HL-60/S4 (cell line): ENCODE measurements at regions not wholly inside any gene's neighbourhood (a gene's known extent, or its start where the extent isn't known, plus 50 kb on each side); places are given as distances from the start of the nearest gene placed in this dataset.

Source experiments
- in situ Hi-C: fragments of 300-500 bp; cut with MboI; formaldehyde crosslinking; loops from 2 replicates; pipeline ENCODE4 v1.14.3; 2022; ENCODE audit warnings: low sequenced_read_pairs

GRCh38 chr9:13674926-13675637 is 395.6 kb upstream of the MPDZ start:
- in situ Hi-C loops: no loop called here

- in situ Hi-C loops: no loop called here
These were observed 393.9 kb upstream of the MPDZ start for GRCh38 chr9:13673348-13673747.

GRCh38 chr9:13665418-13666066 is 386.1 kb upstream of the MPDZ start:
- in situ Hi-C loops: no loop called here

- in situ Hi-C loops: no loop called here
These were observed 381.5 kb upstream of the MPDZ start for GRCh38 chr9:13661014-13661413.

- in situ Hi-C loops: no loop called here
These were observed 372.6 kb upstream of the MPDZ start for GRCh38 chr9:13651969-13652663.

GRCh38 chr9:13651526-13651925 is 372.0 kb upstream of the MPDZ start:
- in situ Hi-C loops: no loop called here

- in situ Hi-C loops: no loop called here
These were observed 369.2 kb upstream of the MPDZ start for GRCh38 chr9:13648676-13649075.

- in situ Hi-C loops: no loop called here
These were observed 368.6 kb upstream of the MPDZ start for GRCh38 chr9:13648068-13648467.

- in situ Hi-C loops: no loop called here
These were observed 367.1 kb upstream of the MPDZ start for GRCh38 chr9:13646500-13647021.

GRCh38 chr9:13645557-13645956 is 366.1 kb upstream of the MPDZ start:
- in situ Hi-C loops: no loop called here

- in situ Hi-C loops: no loop called here
These were observed 365.2 kb upstream of the MPDZ start for GRCh38 chr9:13644675-13645074.

- in situ Hi-C loops: no loop called here
These were observed 363.2 kb upstream of the MPDZ start for GRCh38 chr9:13642646-13643045.

GRCh38 chr9:13629067-13629466 is 349.6 kb upstream of the MPDZ start:
- in situ Hi-C loops: no loop called here

- in situ Hi-C loops: no loop called here
These were observed 349.0 kb upstream of the MPDZ start for GRCh38 chr9:13628526-13628925.

GRCh38 chr9:13627502-13627901 is 348.0 kb upstream of the MPDZ start:
- in situ Hi-C loops: no loop called here

- in situ Hi-C loops: no loop called here
These were observed 347.6 kb upstream of the MPDZ start for GRCh38 chr9:13627071-13627470.

- in situ Hi-C loops: no loop called here
These were observed 347.1 kb upstream of the MPDZ start for GRCh38 chr9:13626601-13627000.

GRCh38 chr9:13621872-13622564 is 342.5 kb upstream of the MPDZ start:
- in situ Hi-C loops: no loop called here

- in situ Hi-C loops: no loop called here
These were observed 337.1 kb upstream of the MPDZ start for GRCh38 chr9:13616491-13617035.

GRCh38 chr9:13615660-13616490 is 336.4 kb upstream of the MPDZ start:
- in situ Hi-C loops: no loop called here
